Colonic mucosa (tissue), 4 donors: ENCODE measurements at regions not wholly inside any gene's neighbourhood (a gene's known extent, or its start where the extent isn't known, plus 50 kb on each side); places are given as distances from the start of the nearest gene placed in this dataset.

ENCODE experiments used
- DNase-seq: peaks from one replicate; pipeline ENCODE4 v3.0.0-alpha.2; 2020
- H3K27ac ChIP-seq: fragments of 200-600 bp; one replicate; pipeline ENCODE4 v1.8.0; 2021
- H3K27me3 ChIP-seq: fragments of 200-600 bp; one replicate; pipeline ENCODE4 v1.8.0; 2021
- H3K36me3 ChIP-seq: fragments of 200-600 bp; one replicate; pipeline ENCODE4 v1.8.0; 2021
- H3K4me1 ChIP-seq: fragments of 200-600 bp; one replicate; pipeline ENCODE4 v1.8.0; 2021; ENCODE audit warnings: mild to moderate bottlenecking
- H3K4me3 ChIP-seq: fragments of 200-600 bp; one replicate; pipeline ENCODE4 v1.8.0; 2021
- H3K9ac ChIP-seq, 2 donors: one replicate each; pipeline ENCODE4 v1.7.0; 2013; ENCODE audit warnings: control low read depth in 2 of 2, low read depth in 2 of 2, low read length in 2 of 2
- H3K9me3 ChIP-seq: fragments of 200-600 bp; one replicate; pipeline ENCODE4 v1.8.0; 2021
- CTCF ChIP-seq: fragments of 200-600 bp; IDR thresholded peaks from one replicate; pipeline ENCODE4 v1.8.0; 2022; ENCODE audit warnings: antibody characterized with exemption, mild to moderate bottlenecking
- intact Hi-C: fragments of 100-400 bp; cut with DNase I; formaldehyde crosslinking; loops from one replicate; pipeline ENCODE4 v1.14.1; 2022
- donor health status: healthy.
- donor health status: DM: no; HTN: no; CAD: no.
- donor health status: DM: no; HTN: no; CAD: no.

DNA sequence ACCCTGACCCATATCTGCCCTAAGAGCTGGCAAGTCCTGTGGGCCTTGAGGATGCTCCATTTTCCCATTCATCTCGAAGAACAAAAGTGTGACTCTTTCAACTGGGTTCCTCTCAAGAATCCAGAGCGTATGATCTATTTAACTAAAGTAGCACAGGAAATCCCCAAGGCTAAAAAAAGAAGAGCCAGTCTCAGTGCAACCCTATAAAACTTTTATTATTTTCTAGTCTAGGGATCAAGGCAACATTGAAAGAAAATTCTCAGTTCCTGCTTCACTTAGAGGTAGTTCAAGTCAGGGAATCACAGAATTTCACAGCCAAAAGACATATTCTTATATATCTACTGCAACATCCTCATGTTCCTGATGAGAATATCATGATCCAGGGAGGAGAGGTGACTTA, 51.6 kb upstream of the GRM7 start:
- no peak overlapping the region for H3K4me3 ChIP-seq
- DNase-seq: no peak
- H3K27me3 ChIP-seq: no peaks in the 10 kb centered on the region
- TF ChIP-seq CTCF: no peak
- H3K4me1 ChIP-seq: no peaks in the 10 kb centered on the region
- intact Hi-C loops: loop anchor here (10.0 kb wide), 1 partner anchor 605 kb away; no protein-coding TSS in a partner anchor
- no peaks in the 10 kb centered on the region for H3K9me3 ChIP-seq
- H3K9ac ChIP-seq: no peak overlapping the region
- H3K36me3 ChIP-seq: no peaks in the 10 kb centered on the region
- no peak overlapping the region for H3K27ac ChIP-seq
